Smooth muscle cell (in vitro differentiated cells): ENCODE measurements at regions not wholly inside any gene's neighbourhood (a gene's known extent, or its start where the extent isn't known, plus 50 kb on each side); places are given as distances from the start of the nearest gene placed in this dataset.

Experiments used
- DNase-seq: peaks from one replicate; lab custom pipeline; 2025; ENCODE audit not compliant: unreplicated experiment; lab: John Stamatoyannopoulos, UW
- H2AFZ ChIP-seq: fragments of 200-600 bp; sonication (generic); 2 replicates; pipeline ENCODE4 v1.6.0; 2016; ENCODE audit warnings: antibody characterized with exemption, low read depth, mild to moderate bottlenecking
- H3F3A ChIP-seq: fragments of 200-600 bp; sonication (generic); 2 replicates; pipeline ENCODE4 v1.6.0; 2017; ENCODE audit warnings: antibody characterized with exemption, low read depth
- H3K27ac ChIP-seq: fragments of 200-600 bp; sonication (generic); 2 replicates; pipeline ENCODE4 v1.5.1; 2016; ENCODE audit warnings: low read depth, mild to moderate bottlenecking
- H3K27me3 ChIP-seq: fragments of 200-600 bp; sonication (generic); 2 replicates; pipeline ENCODE4 v1.6.1; 2016; ENCODE audit warnings: low read depth, mild to moderate bottlenecking
- H3K36me3 ChIP-seq: fragments of 200-600 bp; sonication (generic); 2 replicates; pipeline ENCODE4 v1.5.1; 2016; ENCODE audit warnings: low read depth
- H3K4me1 ChIP-seq: fragments of 200-600 bp; sonication (generic); 2 replicates; pipeline ENCODE4 v1.5.1; 2016; ENCODE audit warnings: low read depth
- H3K4me2 ChIP-seq: fragments of 200-600 bp; sonication (generic); 2 replicates; pipeline ENCODE4 v1.6.0; 2016; ENCODE audit warnings: mild to moderate bottlenecking
- H3K4me3 ChIP-seq: fragments of 200-600 bp; sonication (generic); 2 replicates; pipeline ENCODE4 v1.5.1; 2016; ENCODE audit warnings: mild to moderate bottlenecking
- H3K79me2 ChIP-seq: fragments of 200-600 bp; sonication (generic); 2 replicates; pipeline ENCODE4 v1.6.0; 2016; ENCODE audit warnings: low read depth, mild to moderate bottlenecking
- H3K9ac ChIP-seq: fragments of 200-600 bp; sonication (generic); 2 replicates; pipeline ENCODE4 v1.6.0; 2016; ENCODE audit warnings: low read depth
- H3K9me3 ChIP-seq: fragments of 200-600 bp; sonication (generic); replicated peaks from 2 replicates; pipeline ENCODE4 v1.5.1; 2016; ENCODE audit warnings: low read depth
- H4K20me1 ChIP-seq: fragments of 200-600 bp; sonication (generic); 2 replicates; pipeline ENCODE4 v1.6.0; 2016; ENCODE audit warnings: low read depth
- WGBS: methylation state at CpG from one replicate; pipeline ENCODE4 v1.1.7; 2016; ENCODE audit warnings: low lambda C conversion rate; 5-methylcytosine and 5-hydroxymethylcytosine counted together
- TF ChIP-seq, protein P1 (sequence below): fragments of 200-600 bp; sonication (generic); IDR thresholded peaks from 2 replicates; pipeline ENCODE4 v1.5.1; 2017; ENCODE audit warnings: borderline replicate concordance, mild to moderate bottlenecking, antibody characterized with exemption; ENCODE audit not compliant: insufficient read depth, poor library complexity, severe bottlenecking

DNA sequence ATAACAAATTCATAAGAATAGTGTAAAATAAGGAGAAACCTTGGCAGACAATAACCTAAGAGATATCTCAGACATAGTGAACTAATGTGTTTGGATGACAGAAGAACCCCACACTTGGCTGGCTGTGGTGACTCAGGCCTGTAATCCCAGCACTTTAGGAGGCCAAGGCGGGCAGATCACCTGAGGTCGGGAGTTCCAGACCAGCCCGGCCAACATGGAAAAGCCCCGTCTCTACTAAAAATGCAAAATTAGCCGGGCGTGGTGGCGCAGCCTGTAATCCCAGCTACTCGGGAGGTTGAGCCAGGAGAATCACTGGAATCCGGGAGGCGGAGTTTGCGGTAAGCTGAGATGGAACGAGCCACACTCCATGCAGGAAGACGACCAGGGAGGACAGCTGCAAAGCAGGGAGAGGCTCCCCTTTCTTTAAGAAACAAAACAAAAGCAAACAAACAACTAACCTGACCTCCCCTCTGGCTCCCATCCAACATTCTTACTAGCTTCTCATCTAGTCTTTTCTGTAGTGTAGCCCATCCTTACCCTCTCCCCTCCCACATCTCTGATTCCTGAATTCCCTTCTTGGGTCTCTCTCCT is 84.2 kb downstream of the ZNF280B start:
- 30% methylated on average over 13 of the region's 13 CpGs for WGBS
- H3K36me3 ChIP-seq = no peaks in the 10 kb centered on the region
- H3K4me2 ChIP-seq = no peak overlapping the region
- no peaks in the 10 kb centered on the region for H3F3A ChIP-seq
- H3K79me2 ChIP-seq = no peaks in the 10 kb centered on the region
- TF ChIP-seq, protein P1, sequence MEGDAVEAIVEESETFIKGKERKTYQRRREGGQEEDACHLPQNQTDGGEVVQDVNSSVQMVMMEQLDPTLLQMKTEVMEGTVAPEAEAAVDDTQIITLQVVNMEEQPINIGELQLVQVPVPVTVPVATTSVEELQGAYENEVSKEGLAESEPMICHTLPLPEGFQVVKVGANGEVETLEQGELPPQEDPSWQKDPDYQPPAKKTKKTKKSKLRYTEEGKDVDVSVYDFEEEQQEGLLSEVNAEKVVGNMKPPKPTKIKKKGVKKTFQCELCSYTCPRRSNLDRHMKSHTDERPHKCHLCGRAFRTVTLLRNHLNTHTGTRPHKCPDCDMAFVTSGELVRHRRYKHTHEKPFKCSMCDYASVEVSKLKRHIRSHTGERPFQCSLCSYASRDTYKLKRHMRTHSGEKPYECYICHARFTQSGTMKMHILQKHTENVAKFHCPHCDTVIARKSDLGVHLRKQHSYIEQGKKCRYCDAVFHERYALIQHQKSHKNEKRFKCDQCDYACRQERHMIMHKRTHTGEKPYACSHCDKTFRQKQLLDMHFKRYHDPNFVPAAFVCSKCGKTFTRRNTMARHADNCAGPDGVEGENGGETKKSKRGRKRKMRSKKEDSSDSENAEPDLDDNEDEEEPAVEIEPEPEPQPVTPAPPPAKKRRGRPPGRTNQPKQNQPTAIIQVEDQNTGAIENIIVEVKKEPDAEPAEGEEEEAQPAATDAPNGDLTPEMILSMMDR = no peak
- no peaks in the 10 kb centered on the region for H3K9me3 ChIP-seq
- no peak for DNase-seq
- H2AFZ ChIP-seq = no peak overlapping the region
- H3K4me1 ChIP-seq = no peaks in the 10 kb centered on the region
- no peak overlapping the region for H3K4me3 ChIP-seq
- H4K20me1 ChIP-seq = no peaks in the 10 kb centered on the region
- peaks cover 85% of the 10 kb centered on the region for H3K27me3 ChIP-seq
- no peak overlapping the region for H3K27ac ChIP-seq
- no peak overlapping the region for H3K9ac ChIP-seq

DNA sequence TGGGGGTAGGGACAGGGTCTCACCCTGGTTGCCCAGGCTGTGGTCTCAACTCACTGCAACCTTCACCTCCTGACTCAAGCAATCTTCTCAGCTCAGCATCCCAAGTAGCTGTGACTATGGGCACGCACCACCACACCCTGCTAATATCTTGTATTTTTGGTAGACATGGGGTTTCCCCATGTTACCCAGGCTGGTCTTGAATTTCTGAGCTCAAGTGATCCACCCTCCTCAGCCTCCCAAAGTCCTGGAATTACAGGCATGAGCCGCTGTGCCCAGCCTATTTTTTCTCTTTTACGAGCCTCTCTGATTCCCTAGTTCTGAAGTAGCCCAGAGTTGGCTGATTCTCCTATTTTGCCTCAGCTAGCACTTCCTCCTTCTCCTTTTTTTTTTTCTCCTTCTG is 83.6 kb downstream of the ZNF280B start:
- Histone ChIP-seq H3K36me3 (no peaks in the 10 kb centered on the region), H3K79me2 (no peaks in the 10 kb centered on the region), H4K20me1 (no peaks in the 10 kb centered on the region), H3K9ac (no peak overlapping the region), H3F3A (no peaks in the 10 kb centered on the region), H2AFZ (no peak overlapping the region), H3K4me2 (no peak overlapping the region), H3K4me1 (no peaks in the 10 kb centered on the region), H3K27me3 (peaks cover 78% of the 10 kb centered on the region), H3K27ac (no peak overlapping the region), H3K9me3 (no peaks in the 10 kb centered on the region), H3K4me3 (no peak overlapping the region)
- 73% methylated on average over 3 of the region's 3 CpGs for WGBS
- TF ChIP-seq, protein P1 = no peak
- no peak for DNase-seq

DNA sequence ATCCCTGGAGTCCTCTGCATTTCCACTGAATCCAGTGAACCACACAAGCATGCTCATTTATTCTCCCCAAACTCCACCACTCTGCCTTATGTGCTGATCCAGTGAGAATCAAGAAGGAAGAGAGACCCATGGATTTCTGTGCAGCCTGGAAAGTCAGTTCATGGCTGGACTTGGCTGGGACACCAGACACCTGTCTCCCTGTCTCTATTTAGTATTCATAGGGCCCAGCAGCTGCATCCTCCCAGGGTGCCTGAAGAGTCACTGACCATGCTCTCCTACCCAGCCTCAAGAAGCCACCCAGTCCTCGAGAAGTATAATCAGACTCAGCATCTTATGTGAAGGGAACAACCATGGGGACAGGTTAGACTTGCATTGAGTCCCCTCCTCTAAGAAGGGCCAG is 83.2 kb downstream of the ZNF280B start:
- H4K20me1 ChIP-seq = no peaks in the 10 kb centered on the region
- H2AFZ ChIP-seq = no peak overlapping the region
- H3K4me2 ChIP-seq = no peak overlapping the region
- H3K36me3 ChIP-seq = no peaks in the 10 kb centered on the region
- TF ChIP-seq, protein P1 = no peak
- H3K27me3 ChIP-seq = peaks cover 74% of the 10 kb centered on the region
- no peak for DNase-seq
- H3K9ac ChIP-seq = no peak overlapping the region
- H3K27ac ChIP-seq = no peak overlapping the region
- WGBS = 84% methylated on average over 1 of the region's 1 CpG
- H3K4me3 ChIP-seq = no peak overlapping the region
- no peaks in the 10 kb centered on the region for H3K4me1 ChIP-seq
- H3F3A ChIP-seq = no peaks in the 10 kb centered on the region
- H3K9me3 ChIP-seq = no peaks in the 10 kb centered on the region
- no peaks in the 10 kb centered on the region for H3K79me2 ChIP-seq
